K562 (cell line): ENCODE measurements at regions not wholly inside any gene's neighbourhood (a gene's known extent, or its start where the extent isn't known, plus 50 kb on each side); places are given as distances from the start of the nearest gene placed in this dataset.

Experiments
- JUND ChIP-seq, 2 experiments: IDR thresholded peaks; 2 replicates in 1 of 2; 3 replicates in 1 of 2; pipeline ENCODE4 v1.6.1; 2011; ENCODE audit warnings: borderline replicate concordance in 2 of 2, low read depth in 2 of 2, low read length in 2 of 2, improper control_type of control experiment in 1 of 2, missing biosample characterization in 1 of 2, missing genetic modification characterization in 1 of 2, missing genetic modification reagents in 1 of 2
- NKRF ChIP-seq: fragments of 450-650 bp; IDR thresholded peaks from 2 replicates; pipeline ENCODE4 v1.6.1; 2016; ENCODE audit warnings: borderline replicate concordance
- POLR3A ChIP-seq: IDR thresholded peaks from 2 replicates; pipeline ENCODE4 v1.6.1; 2011; ENCODE audit warnings: borderline replicate concordance, mild to moderate bottlenecking, moderate library complexity; ENCODE audit not compliant: insufficient read length, insufficient read depth; ENCODE audit errors: extremely low read depth
- TF ChIP-seq, protein P1 (sequence below), 2 experiments: fragments of 450-650 bp; formaldehyde crosslinking in 1 of 2; IDR thresholded peaks; 2 replicates each; pipeline versions ENCODE4 v1.4.0 to v1.6.1; 2014 to 2020; ENCODE audit warnings: mild to moderate bottlenecking in 2 of 2, borderline replicate concordance in 1 of 2, low read depth in 1 of 2

DNA sequence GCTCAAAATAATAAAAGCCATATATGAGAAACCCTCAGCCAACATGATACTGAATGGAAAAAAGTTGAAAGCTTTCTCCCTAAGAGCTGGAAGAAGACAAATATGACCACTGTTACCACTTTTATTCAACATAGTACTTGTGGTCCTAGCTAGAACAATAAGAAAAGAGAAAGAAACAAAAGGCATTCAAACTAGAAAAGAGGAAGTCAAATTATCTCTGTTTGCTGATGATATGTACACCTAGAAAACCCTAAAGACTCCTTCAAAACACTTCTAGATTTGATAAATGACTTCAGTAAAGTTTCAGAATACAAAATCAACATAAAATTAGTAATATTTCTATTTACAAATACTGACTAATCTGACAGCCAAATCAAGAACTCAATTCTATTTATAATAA, 328.8 kb upstream of the GCFC2 start:
- no peak for TF ChIP-seq POLR3A
- TF ChIP-seq NKRF, result no peak
- TF ChIP-seq, protein P1, sequence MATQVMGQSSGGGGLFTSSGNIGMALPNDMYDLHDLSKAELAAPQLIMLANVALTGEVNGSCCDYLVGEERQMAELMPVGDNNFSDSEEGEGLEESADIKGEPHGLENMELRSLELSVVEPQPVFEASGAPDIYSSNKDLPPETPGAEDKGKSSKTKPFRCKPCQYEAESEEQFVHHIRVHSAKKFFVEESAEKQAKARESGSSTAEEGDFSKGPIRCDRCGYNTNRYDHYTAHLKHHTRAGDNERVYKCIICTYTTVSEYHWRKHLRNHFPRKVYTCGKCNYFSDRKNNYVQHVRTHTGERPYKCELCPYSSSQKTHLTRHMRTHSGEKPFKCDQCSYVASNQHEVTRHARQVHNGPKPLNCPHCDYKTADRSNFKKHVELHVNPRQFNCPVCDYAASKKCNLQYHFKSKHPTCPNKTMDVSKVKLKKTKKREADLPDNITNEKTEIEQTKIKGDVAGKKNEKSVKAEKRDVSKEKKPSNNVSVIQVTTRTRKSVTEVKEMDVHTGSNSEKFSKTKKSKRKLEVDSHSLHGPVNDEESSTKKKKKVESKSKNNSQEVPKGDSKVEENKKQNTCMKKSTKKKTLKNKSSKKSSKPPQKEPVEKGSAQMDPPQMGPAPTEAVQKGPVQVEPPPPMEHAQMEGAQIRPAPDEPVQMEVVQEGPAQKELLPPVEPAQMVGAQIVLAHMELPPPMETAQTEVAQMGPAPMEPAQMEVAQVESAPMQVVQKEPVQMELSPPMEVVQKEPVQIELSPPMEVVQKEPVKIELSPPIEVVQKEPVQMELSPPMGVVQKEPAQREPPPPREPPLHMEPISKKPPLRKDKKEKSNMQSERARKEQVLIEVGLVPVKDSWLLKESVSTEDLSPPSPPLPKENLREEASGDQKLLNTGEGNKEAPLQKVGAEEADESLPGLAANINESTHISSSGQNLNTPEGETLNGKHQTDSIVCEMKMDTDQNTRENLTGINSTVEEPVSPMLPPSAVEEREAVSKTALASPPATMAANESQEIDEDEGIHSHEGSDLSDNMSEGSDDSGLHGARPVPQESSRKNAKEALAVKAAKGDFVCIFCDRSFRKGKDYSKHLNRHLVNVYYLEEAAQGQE (IDR thresholded peaks at IDR 0.05; ENCODE audit: borderline replicate concordance), result no peak
- TF ChIP-seq, protein P1 (CRISPR knock-in tag; IDR thresholded peaks at IDR 0.05; ENCODE audit: low read depth), result no peak
- no peak for TF ChIP-seq JUND (IDR thresholded peaks at IDR 0.05; ENCODE audit: borderline replicate concordance, low read depth, low read length)
- no peak for TF ChIP-seq JUND (tag; IDR thresholded peaks at IDR 0.05; ENCODE audit: borderline replicate concordance, low read depth, low read length)
